AG09319 (cell line): ENCODE measurements at regions not wholly inside any gene's neighbourhood (a gene's known extent, or its start where the extent isn't known, plus 50 kb on each side); places are given as distances from the start of the nearest gene placed in this dataset.

Experiments
- DNase-seq: peaks from one replicate; pipeline ENCODE4 v3.0.0-alpha.2; 2010; ENCODE audit warnings: low read depth; ENCODE audit errors: extremely low read depth
- TF ChIP-seq, protein P1 (sequence below): IDR thresholded peaks from 2 replicates; pipeline ENCODE4 v1.5.1; 2011; ENCODE audit warnings: low read depth, mild to moderate bottlenecking, inconsistent platforms, low read length, moderate library complexity

DNA sequence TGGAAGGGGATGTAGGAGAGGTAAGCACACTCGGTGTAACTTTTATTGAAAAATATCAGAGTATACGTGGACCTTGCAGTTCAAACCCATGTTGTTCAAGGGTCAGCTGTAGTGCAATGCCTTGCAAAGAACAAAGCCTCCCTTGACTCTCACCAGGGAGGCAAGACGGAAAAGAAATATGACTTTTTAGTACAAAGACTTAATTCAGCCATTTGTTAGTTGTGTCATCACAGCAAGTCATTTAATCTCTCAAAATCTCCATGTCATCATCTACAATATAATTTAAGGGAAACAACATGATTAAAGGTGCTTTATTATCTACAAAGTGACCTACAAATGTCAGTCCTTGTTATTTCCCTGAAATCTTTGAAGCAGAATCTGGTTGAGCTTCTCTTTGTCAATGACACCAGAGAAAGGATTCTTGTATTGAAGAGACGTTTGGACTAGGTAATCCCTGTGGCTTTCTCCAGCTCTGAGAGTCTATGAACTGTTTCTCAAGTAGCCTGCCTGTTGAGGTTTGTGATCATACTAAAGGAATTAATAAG is 502.8 kb downstream of the REEP3 start:
- TF ChIP-seq, protein P1, sequence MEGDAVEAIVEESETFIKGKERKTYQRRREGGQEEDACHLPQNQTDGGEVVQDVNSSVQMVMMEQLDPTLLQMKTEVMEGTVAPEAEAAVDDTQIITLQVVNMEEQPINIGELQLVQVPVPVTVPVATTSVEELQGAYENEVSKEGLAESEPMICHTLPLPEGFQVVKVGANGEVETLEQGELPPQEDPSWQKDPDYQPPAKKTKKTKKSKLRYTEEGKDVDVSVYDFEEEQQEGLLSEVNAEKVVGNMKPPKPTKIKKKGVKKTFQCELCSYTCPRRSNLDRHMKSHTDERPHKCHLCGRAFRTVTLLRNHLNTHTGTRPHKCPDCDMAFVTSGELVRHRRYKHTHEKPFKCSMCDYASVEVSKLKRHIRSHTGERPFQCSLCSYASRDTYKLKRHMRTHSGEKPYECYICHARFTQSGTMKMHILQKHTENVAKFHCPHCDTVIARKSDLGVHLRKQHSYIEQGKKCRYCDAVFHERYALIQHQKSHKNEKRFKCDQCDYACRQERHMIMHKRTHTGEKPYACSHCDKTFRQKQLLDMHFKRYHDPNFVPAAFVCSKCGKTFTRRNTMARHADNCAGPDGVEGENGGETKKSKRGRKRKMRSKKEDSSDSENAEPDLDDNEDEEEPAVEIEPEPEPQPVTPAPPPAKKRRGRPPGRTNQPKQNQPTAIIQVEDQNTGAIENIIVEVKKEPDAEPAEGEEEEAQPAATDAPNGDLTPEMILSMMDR, result no peak
- no peak for DNase-seq

DNA sequence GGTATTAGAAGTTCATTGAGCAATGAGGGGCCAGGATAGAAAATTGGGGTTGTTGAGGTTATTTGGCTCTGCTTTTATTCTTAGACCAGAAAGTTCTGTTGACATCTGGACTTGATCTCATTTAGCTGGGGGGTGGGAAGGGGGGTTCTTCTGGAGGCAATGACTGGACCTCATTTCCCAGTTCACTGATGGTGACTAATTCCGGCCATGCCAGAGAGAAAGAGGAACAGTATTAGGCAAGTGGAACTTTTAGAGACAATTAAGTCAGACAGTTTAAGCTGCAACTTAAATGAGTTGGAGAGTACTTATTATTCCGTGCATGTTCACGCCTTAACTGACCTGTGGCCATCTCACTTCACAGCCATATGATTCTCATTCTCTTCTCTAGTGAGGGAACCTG is 512.5 kb downstream of the REEP3 start:
- TF ChIP-seq, protein P1, result no peak
- DNase-seq, result no peak

DNA sequence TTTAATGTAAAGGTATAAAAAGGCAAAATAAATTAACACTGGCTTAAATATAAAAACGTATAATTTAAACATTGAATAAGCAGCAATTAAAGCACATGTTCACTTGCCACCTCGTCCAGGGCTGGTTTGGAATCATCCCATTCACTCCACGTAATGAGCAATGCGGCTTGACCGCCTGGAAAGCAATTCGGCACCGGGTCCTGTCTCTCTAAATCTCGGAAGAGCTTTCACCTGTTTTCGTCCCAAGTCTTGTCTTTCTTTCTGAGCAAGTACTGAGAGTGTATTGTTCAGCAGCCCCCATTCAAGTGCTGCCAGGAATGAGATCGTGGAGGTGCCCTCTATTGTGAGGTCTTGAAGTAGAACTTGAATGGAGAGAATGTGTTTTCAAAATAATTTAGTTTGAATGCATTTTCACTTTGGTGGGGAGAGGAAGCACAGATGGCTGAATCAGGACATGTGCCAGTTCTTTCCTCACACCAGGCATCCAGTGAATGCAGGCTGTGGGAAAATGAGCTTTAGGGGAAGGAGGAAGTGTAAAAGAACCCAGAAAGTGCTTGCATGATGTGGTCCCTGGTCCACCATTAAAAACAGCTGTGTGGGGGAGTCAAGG is 515.2 kb downstream of the REEP3 start:
- TF ChIP-seq, protein P1, result no peak
- DNase-seq, result no peak

GRCh38 chr10:64037071-64037661 is 516.0 kb downstream of the REEP3 start:
- TF ChIP-seq, protein P1, result no peak
- no peak for DNase-seq

GRCh38 chr10:64038107-64038506 is 516.9 kb downstream of the REEP3 start:
- no peak for DNase-seq
- TF ChIP-seq, protein P1, result no peak

GRCh38 chr10:64039198-64039597 is 518.0 kb downstream of the REEP3 start:
- TF ChIP-seq, protein P1, result no peak
- no peak for DNase-seq

- DNase-seq, result no peak
- TF ChIP-seq, protein P1, result no peak
Measured at GRCh38 chr10:64040781-64041180, 519.6 kb downstream of the REEP3 start.
